Activated CD4-positive, CD25-positive, alpha-beta regulatory T cell treated with anti-CD3 and anti-CD28 coated beads, Interleukin-2, amount 50 U/mL, for 72 hours (primary cell): ENCODE measurements at regions not wholly inside any gene's neighbourhood (a gene's known extent, or its start where the extent isn't known, plus 50 kb on each side); places are given as distances from the start of the nearest gene placed in this dataset.
"Not testable (repeated sequence)": the region's sequence is repeated elsewhere in the genome, so short reads cannot be mapped to it uniquely, and the experiment has no call there.

Experiments
- DNase-seq: peaks from one replicate; pipeline ENCODE4 v3.0.0; 2021

DNA sequence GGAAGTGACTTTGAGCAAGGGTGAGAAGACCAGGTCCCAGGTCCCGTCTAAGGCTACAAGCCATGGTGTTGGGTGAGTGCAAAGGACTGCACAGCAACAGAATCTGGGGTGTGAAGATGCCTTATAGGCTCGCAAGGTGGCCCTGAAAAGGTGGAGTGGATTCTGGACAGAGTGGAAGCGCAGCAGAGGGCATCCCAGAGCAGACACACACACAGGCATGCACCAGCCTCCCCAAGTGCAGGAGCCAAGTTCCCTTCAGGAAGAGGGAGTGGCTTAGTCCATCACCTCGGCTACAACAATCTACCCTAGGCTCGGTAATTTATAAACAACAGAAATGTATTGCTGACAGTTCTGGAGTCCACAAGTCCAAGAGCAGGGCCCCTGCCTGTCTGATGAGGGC lies 180.1 kb upstream of the PDE10A start:
- no peak for DNase-seq

DNA sequence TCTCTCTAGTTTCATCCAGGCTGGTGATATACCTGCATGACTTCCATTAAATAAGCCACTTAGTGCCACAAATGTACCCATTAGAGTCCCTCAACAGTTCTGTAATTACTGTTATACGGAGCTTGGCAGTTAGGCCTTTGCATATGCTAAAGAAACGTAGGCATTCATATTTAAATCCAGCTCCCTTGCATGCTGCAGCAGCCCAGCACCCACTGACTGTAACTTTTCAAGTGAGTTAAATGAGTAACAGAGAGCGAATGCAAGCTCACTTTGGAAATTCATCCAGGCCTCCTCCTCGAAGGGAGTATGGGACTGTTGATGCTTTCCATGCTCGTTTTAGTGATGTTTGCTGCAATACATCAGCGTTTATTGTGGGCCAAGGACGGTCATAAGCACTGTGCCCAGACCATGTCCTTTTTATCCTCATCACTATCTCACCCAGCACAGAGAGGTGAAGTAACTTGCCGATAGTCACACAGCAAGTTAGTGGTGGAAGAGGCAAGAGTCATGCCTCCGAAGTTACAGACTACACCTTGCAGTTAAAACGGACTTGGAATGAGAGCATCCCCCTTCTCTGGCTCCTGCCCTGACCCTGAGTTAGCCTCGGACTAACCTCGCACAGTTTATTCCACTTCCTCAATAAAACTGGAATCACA lies 179.4 kb upstream of the PDE10A start:
- DNase-seq: no peak

DNA sequence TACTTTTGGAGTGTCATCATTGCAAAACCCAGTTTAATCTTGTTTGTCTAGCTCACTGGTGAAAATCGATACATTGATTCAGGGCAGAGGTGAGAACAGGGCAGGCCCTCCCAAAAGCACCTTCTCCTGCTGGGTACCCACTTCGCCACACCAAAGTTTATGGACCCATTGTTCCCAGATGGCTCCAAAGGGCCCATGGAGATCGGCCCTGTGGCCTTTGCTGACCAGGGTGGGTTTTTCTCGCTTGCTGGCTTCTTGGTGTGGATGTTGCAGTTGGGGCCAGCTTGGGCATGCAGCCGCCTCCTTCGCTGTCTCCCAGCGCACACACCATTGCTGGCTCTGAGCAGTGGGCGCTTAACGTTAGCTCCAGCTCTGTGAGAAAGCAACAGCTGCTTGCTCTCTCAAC lies 178.1 kb upstream of the PDE10A start:
- no peak for DNase-seq

DNA sequence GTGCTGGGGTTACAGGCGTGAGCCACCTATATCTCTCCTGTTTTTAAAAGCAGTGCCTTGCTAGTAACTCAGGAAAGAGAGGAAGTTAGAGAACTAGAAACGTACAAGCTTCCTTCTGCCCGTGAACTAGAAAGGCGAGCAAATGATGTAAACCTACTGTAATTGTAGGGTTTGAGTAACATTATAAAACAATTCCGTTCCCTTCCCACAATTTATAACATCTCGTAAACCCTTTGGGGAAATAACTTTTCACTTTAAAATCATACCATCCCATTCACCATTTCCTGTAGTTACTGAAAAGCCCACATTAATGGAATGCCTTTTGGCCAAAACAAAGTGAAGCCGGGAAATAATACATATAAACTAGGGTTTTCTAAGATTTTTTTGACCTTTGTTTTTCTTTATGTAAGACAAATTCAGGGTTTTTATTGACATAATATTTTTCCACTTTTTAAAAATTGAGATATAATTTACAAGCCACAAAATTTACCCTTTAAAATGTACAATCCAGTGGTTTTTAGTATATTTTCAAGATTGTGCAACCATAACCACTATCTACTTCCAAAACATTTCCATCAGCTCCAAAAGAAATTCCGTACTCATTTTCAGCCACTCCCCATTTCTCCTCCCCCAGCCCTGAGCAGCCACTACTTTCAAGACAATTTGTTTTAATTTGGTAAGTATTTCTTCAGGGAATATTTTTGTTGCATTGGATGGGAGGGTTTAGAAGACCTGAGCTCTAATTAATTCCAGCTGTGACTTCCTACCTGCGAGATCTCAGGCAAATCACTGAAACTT lies 175.1 kb upstream of the PDE10A start:
- DNase-seq: no peak

DNA sequence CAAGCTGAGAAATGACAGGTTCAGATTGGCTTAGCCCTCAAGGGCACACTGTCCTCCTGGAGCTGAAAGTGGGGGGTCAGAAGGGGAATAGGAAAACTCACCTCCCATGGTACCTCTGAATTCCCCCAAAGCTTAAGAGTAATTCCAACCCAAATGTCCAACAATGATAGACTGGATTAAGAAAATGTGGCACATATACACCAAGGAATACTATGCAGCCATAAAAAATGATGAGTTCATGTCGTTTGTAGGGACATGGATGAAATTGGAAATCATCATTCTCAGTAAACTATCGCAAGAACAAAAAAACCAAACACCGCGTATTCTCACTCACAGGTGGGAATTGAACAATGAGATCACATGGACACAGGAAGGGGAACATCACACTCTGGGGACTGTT lies 173.6 kb upstream of the PDE10A start:
- DNase-seq: not testable (repeated sequence)

DNA sequence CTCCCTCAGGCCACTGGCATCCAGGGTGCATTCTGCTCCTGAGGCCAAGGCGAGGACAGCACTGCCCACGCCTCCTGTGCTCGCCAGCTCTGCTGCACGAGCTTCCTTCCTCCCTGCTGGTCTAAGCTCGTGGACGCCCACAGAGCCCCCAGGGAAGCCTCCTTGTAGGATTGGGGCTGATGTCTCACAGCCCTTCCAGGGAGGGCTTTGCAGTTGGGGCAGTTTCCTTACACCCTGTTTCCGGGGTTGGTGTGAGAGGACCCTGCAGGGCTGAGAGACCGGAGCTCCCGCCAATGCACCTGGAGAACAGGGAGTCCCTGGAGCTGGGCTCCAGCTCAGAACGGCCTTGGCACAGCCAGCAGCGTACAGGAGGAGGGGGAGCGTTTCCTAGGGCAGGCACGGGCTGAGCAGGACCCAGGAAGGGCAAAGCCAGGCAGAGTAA lies 172.4 kb upstream of the PDE10A start:
- no peak for DNase-seq

DNA sequence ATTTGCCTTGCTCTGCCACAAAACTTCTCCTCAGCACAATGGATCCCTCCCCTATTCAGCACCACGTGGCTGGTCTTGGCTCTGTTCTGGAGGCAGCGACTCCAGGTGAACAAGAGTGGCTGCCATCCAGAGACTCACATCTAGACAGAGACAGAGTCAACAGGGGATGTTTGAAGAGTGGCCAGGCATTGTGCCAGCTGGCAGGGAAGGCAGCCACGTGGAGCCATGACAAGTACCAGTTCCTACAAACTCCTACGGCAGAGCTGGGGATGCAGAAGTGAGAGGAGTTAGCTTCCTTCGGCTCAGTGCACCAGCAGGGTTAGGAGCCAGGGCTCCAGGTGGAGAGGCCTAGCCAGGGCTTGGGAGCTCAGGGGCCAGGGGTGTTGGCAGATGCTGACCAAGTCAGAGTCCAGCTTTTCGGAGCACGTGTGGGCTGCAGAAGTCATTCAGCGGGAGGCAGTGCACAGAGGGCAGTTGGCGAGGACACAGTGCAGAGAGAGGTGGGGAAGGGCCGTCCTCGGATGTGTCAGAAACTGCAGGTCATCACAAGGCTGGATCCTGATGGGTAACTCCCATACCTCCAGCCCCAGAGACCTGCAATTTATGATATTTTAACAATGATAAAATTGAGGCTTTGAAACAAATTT lies 171.7 kb upstream of the PDE10A start:
- DNase-seq: no peak

DNA sequence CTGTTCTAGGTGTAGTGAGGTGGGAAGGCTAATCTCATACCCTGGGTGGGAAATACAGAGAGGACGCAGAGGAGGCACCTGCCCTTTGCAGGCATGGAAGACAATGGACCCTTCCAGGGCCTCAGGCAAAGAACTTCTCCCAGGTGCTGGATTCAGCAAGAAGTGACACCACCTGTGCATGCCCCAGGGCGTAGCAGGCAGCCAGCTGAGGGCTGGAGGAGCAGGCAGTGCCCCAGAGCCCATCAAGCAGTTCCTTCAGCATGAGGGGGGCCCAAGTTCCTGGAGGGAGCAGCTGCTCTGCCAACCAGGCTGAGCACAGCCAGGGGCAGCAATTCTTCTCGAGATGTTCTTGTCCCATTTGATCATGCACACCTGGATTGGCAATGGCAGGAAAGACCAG lies 170.3 kb upstream of the PDE10A start:
- DNase-seq: no peak

DNA sequence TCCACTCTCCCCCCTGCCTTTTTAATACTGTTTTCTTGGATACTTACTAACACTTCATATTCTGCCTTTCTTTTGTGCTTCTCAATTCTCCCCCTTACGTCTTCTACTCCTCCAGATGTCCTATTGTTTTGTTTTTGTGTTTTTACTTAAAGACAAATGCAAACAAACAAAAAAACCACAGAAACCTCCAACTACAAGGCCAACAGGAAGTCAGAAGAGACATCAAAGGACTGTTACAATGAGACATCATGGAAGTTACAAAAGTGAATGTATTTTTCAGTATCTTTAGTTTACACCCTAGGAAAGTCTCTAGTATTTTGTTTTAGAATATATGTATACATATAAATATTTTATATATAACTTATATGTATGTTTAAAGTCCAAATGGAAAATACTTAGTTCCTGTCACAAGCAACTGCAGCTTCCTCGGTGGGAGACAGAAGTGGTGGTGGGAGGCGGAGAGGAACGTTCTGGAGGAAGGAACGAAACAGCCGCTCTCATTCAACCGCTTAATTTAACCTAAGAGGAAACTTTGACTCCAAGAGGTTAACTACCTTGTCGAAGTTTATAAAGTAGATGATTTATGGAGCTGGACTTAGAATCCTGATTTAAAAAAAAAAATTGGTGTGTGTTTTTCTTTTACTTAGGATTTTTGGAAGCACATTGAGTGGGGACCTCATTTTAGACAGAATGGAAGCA lies 168.9 kb upstream of the PDE10A start:
- no peak for DNase-seq

DNA sequence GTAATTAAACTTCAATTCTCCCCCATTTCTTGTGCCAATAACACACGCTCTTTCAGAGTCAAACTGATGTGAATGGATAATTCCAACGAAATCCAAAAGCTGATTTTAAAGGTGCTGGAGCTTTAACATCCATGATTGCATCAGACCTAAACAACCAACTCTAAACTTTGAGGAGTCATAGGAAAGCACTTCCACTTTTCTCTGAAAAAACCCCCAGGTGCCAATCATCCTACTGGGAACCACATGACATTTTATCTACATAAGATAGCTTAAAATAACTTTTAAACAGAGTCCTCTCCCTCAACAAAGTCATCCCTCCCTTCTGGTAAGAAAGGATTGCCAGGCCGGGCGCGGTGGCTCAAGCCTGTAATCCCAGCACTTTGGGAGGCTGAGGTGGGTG lies 167.7 kb upstream of the PDE10A start:
- no peak for DNase-seq

DNA sequence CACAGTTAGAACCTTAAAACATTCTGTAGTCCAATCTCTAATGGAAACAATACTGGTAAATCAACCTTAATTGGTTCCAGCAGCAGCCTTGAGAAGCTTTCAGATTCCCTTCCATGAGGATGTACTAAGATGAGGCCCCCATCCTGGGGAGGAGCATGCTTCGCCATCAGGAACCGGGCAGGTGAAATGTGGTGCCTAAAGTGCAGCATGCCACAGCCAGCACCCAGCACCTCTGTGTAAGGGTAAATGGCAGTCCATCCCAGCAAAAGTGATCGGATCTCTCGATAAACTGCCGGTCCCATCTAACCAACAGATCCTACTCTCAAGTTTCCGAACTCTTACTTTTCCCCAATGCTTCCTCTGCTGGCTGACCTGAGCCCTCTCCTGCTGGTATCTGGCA lies 166.3 kb upstream of the PDE10A start:
- no peak for DNase-seq

DNA sequence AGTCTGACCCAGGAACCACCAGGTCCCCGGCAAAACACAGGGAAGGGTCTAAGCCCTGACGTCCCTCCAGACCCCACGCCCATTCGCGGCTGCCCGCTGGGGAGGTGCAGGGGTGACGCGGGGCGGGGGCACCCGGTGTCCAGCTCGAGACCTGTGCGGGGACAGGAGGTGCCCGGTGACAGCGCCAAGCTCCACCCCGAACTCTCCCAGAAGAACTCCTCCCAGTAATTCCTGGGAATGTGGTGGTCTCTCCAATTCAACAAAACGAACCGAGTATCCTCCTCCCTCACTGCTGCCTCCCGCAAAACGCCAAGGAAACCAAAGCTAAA lies 164.1 kb upstream of the PDE10A start:
- DNase-seq: no peak

DNA sequence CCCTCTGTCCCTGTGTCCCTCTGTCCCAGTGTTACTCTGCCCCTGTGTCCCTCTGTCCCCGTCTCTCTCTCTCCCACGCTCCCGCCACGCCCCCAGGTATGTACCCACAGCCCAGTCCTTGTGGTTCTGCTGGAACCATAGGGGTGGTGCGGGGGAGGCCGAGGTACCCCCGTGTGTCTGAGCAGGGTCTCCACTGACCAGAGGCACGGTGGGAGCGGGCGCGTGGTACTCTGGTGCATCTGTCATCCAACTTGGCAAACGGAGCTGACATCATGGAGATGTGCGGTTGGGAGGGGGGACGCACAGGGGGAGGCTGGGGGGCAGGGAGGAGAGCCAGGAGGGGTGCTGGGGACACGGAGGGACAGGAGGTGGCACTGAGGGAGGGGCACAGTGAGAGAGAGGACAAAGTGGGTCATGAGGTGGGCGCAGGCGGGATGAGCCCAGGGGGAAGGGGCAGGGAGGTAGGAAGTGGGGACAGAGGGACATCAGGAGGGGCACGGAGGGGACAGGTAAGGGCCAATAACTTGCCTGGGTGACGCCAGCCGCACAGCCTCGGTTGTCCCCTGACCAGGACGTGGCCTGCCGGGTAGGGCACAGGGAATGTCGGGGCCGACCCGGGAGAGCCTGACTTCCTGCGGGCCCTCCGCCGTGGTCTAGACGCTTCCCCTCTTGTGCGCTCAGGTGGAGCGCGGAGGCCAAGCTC lies 163.6 kb upstream of the PDE10A start:
- DNase-seq: no peak

DNA sequence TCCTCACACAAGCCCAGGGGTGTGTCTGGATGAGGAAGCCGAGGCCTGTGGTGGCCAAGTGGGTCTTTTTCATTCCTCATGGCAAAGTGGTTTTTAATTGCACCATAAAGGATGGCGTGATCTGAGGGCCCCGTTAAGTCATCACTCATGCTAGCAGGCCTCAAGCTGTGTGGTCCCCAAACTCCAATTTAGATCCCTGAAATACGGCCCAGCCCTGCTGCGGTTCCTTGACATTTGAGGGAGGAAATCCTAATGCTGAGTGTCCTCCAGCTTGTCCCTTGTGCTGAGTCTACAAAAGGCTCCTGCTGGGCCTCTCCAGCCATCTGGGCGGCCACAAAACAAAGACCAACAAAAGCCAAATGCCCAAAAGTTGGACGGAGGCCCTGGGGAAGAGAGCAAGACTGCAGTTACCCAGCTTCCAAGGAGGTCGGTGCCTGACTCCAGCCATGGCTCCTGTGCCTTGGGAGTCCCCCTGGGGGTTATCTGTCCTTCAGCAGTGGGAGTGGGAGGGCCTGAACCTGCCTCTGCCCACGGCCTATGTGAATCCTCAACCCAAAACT lies 162.3 kb upstream of the PDE10A start:
- DNase-seq: no peak

DNA sequence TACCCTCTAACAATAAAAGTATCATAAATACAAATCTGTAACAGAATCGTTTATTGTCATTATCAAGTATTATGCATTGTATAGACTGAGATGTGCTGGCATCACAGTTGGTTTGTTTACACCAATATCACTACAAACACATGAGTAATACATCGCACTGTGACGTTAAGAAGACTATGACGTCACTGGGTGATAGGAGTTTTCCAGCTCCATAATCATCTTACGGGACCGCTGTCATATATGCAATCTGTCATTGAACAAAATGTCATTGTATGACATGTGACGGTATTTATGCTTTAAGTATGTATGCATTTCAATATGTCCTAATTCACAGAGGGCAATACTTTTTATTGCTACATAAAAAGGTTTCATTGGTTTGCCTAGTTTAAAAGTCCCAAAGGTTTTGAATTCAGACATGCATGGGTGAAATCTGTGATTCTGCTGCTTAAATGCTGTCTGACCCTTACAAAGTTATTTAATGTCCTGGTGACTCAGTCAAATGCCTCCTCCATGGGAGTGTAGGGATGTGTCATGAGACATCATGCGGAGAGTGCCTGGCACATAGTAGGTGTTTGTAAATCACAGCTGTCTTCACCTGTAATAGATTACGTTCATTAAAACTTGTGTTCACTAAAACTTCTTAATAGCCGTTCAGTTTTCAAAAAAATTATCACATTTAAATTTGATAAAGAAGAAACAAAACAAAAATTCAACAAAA lies 160.7 kb upstream of the PDE10A start:
- DNase-seq: no peak

DNA sequence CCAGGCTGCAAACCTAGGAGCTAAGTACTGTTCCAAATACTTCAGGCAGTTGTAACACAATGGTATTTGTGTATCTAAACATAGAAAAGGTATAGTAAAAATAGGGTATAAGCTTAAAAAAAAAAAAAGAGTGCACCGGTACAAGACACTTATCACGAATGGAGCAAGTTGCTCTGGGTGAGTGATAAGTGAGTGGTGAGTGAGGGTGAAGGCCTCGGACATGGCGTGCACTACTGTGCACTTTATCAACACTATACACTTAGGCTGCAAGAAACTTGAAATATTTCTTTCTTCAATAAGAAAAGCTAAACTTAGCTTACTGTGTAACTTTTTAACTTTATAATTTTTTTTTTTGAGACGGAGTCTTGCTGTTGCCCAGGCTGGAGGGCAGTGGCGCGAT lies 159.5 kb upstream of the PDE10A start:
- no peak for DNase-seq

DNA sequence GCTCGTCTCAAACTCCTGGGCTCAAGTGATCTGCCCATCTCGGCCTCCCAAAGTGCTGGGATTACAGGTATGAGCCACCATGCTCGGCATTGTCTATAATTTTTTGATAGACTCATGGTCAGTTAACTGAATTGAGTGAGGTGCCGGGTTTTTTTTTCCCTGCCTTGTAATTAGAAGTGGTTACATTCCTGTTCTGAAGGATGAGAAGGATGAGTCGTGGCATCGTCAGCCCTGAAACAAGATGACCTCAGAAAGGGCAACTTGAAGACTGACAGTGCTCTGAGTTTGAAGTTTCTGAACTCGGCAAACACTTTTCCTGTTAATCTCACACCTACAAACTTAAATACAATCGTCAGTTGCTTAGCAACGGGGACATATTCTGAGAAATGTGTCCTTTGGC lies 158.7 kb upstream of the PDE10A start:
- DNase-seq: no peak

DNA sequence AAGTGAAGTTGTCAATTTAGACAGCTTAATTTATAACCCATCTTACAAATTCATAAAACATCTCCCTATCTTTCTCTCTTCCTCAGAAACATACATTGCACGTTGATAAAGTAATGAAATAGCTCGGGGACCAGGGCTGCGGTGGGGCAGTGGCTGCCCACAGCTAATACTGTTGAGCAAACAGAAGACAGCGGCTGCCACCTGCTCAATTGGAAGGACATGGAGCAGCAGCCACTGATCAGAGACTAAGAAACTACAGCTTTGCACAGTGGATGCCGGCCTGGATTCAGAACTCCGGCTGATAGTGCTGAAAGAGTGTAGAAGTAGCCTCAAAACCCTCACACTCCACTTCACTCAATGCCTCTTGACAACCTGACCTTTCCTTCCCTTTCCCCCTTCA lies 157.9 kb upstream of the PDE10A start:
- no peak for DNase-seq

DNA sequence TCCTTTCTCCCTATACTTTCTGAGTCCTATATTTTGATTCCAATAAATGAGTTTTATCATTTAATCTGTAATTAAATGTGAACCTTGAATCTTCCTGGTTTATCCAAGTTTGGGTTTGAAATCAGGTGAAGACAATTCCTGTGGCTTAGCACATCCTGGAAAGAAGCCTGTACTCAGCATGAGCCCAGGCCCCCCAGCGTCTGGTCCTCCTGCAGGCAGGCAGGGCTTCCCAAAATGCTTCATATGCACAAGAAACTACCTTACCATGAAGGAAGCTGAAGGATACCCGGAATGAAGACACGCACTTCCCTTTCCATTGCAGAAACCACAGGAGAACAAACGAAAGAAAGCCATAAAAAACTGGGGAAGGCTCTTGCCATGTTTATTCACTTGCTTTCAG lies 157.4 kb upstream of the PDE10A start:
- DNase-seq: no peak

DNA sequence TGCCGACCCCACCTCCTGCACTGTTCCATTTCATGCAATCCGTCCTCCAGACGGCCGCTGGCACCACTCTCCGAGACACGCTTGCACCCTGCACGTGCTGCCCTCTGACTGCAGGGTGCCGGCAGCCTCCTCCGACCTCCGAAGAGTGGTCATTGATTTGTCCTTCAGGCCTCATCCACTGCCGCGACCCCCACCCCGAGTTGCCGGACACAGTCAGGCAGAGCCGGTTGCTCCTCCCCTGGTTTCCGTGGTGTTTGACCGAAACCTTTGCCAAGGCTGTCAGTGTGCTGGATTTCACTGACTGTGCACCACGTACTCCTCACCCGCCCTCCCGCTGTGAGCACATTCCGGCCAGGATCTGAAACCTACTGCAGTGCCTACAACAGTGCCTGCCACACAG lies 156.4 kb upstream of the PDE10A start:
- no peak for DNase-seq

DNA sequence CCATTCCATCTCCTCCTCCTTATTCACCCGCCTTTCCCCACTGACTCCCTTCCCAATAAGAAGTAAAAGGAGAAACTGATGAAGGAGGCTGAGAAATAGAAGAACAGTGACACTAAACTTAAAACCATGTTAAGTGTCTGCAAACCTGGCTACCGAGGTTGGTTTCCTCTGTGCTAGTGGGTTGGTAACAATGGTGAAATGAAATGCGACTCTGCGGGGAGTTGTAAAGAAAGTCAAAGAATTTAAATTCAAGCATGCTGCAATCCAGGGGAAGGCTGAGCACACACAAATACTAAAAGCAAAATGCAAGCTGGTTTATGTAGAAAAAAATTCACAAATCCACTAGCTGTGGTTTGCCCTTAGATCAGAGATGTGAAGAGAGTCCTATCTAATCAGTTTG lies 155.2 kb upstream of the PDE10A start:
- DNase-seq: no peak

DNA sequence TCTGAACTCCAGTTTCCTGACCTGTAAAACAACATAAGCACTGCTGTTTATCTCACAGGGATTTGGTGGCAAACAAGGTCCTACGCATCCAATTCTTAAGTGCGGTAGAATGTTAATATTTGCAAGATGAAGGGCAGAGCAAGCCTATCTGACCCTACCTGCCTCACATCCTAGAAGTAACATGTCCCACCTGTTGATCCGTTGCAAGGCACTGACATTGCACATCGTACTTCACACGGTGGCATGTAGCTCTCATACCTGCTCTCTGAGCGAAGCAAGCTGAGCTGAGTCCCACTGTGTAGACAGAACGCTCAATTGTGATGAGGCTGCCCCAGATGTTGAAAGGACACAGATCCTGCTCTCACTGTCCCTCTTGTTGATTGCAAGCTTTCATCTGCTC lies 154.7 kb upstream of the PDE10A start:
- DNase-seq: no peak
